C4-2B (cell line): ENCODE measurements at regions not wholly inside any gene's neighbourhood (a gene's known extent, or its start where the extent isn't known, plus 50 kb on each side); places are given as distances from the start of the nearest gene placed in this dataset.
A peak's percentile ranks its signal among the peaks of the same experiment; 100 is the strongest.

Experiments used
- ZFX ChIP-seq: fragments of 450-650 bp; IDR thresholded peaks from 2 replicates; pipeline ENCODE4 v1.6.1; 2017
- TF ChIP-seq, protein P1 (sequence below): fragments of 450-650 bp; conservative IDR thresholded peaks from 2 replicates; pipeline ENCODE4 v1.5.1; 2017; ENCODE audit warnings: mild to moderate bottlenecking

- TF ChIP-seq, protein P1, sequence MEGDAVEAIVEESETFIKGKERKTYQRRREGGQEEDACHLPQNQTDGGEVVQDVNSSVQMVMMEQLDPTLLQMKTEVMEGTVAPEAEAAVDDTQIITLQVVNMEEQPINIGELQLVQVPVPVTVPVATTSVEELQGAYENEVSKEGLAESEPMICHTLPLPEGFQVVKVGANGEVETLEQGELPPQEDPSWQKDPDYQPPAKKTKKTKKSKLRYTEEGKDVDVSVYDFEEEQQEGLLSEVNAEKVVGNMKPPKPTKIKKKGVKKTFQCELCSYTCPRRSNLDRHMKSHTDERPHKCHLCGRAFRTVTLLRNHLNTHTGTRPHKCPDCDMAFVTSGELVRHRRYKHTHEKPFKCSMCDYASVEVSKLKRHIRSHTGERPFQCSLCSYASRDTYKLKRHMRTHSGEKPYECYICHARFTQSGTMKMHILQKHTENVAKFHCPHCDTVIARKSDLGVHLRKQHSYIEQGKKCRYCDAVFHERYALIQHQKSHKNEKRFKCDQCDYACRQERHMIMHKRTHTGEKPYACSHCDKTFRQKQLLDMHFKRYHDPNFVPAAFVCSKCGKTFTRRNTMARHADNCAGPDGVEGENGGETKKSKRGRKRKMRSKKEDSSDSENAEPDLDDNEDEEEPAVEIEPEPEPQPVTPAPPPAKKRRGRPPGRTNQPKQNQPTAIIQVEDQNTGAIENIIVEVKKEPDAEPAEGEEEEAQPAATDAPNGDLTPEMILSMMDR, result no peak
- TF ChIP-seq ZFX, result peak; percentile 34; the same call in 1 of the 2 replicates
These were observed 67.4 kb upstream of the RNU6ATAC start for GRCh38 chr9:134231767-134232166.
